ACC112 (cell line): ENCODE measurements at regions not wholly inside any gene's neighbourhood (a gene's known extent, or its start where the extent isn't known, plus 50 kb on each side); places are given as distances from the start of the nearest gene placed in this dataset.

Source experiments
- H2AFZ ChIP-seq: fragments of 200-600 bp; sonication (generic); one replicate; pipeline ENCODE4 v1.6.0; 2017; ENCODE audit warnings: antibody characterized with exemption, low read length; ENCODE audit not compliant: unreplicated experiment
- H3K27ac ChIP-seq: fragments of 200-600 bp; sonication (generic); 2 replicates; pipeline ENCODE4 v1.5.1; 2014; ENCODE audit warnings: low read depth, mild to moderate bottlenecking, antibody characterized with exemption, low read length, moderate library complexity
- H3K27me3 ChIP-seq: fragments of 200-600 bp; sonication (generic); 2 replicates; pipeline ENCODE4 v1.6.1; 2014; ENCODE audit warnings: mild to moderate bottlenecking, antibody characterized with exemption, low read length, moderate library complexity, mixed read lengths; ENCODE audit not compliant: insufficient read depth
- H3K36me3 ChIP-seq: fragments of 200-600 bp; sonication (generic); 2 replicates; pipeline ENCODE4 v1.6.1; 2016; ENCODE audit warnings: mild to moderate bottlenecking, antibody characterized with exemption, low read length, moderate library complexity, mixed read lengths; ENCODE audit not compliant: insufficient read depth
- H3K4me1 ChIP-seq: fragments of 200-600 bp; sonication (generic); one replicate; pipeline ENCODE4 v1.6.1; 2016; ENCODE audit warnings: low read length, mixed read lengths; ENCODE audit not compliant: insufficient read depth, unreplicated experiment, control insufficient read depth
- H3K4me3 ChIP-seq: fragments of 200-600 bp; sonication (generic); 2 replicates; pipeline ENCODE4 v1.5.1; 2014; ENCODE audit warnings: mild to moderate bottlenecking, low read depth, low read length
- H3K79me2 ChIP-seq: fragments of 200-600 bp; sonication (generic); one replicate; pipeline ENCODE4 v1.6.0; 2016; ENCODE audit warnings: low read length; ENCODE audit not compliant: control insufficient read depth, unreplicated experiment, insufficient read depth

- peaks cover 66% of the 10 kb centered on the region for H3K27me3 ChIP-seq
- no peak overlapping the region for H3K4me3 ChIP-seq
- H3K27ac ChIP-seq = no peak overlapping the region
- no peak overlapping the region for H2AFZ ChIP-seq
- H3K36me3 ChIP-seq = no peaks in the 10 kb centered on the region
- no peaks in the 10 kb centered on the region for H3K4me1 ChIP-seq
- H3K79me2 ChIP-seq = no peaks in the 10 kb centered on the region
These were observed 256.6 kb downstream of the RBFOX3 start for GRCh38 chr17:79354173-79354820.

GRCh38 chr17:79353548-79353947 is 257.3 kb downstream of the RBFOX3 start:
- Histone ChIP-seq H3K4me1 (no peaks in the 10 kb centered on the region), H3K27me3 (peaks cover 62% of the 10 kb centered on the region), H3K79me2 (no peaks in the 10 kb centered on the region), H2AFZ (no peak overlapping the region), H3K4me3 (no peak overlapping the region), H3K27ac (no peak overlapping the region), H3K36me3 (no peaks in the 10 kb centered on the region)

- Histone ChIP-seq H3K79me2 (no peaks in the 10 kb centered on the region), H3K27ac (no peak overlapping the region), H3K4me1 (no peaks in the 10 kb centered on the region), H2AFZ (no peak overlapping the region), H3K36me3 (no peaks in the 10 kb centered on the region), H3K4me3 (no peak overlapping the region), H3K27me3 (peaks cover 65% of the 10 kb centered on the region)
These were observed 257.8 kb downstream of the RBFOX3 start for GRCh38 chr17:79353016-79353415.

- no peaks in the 10 kb centered on the region for H3K79me2 ChIP-seq
- H3K4me3 ChIP-seq = no peak overlapping the region
- no peaks in the 10 kb centered on the region for H3K36me3 ChIP-seq
- H3K4me1 ChIP-seq = no peaks in the 10 kb centered on the region
- no peak overlapping the region for H2AFZ ChIP-seq
- H3K27me3 ChIP-seq = peaks cover 76% of the 10 kb centered on the region
- no peak overlapping the region for H3K27ac ChIP-seq
These were observed 260.3 kb downstream of the RBFOX3 start for GRCh38 chr17:79350533-79350932.

GRCh38 chr17:79349506-79350400 is 261.1 kb downstream of the RBFOX3 start:
- Histone ChIP-seq H3K4me1 (no peaks in the 10 kb centered on the region), H3K36me3 (no peaks in the 10 kb centered on the region), H3K4me3 (no peak overlapping the region), H3K27ac (no peak overlapping the region), H3K79me2 (no peaks in the 10 kb centered on the region), H2AFZ (no peak overlapping the region), H3K27me3 (peaks cover 76% of the 10 kb centered on the region)

- Histone ChIP-seq H3K4me1 (no peaks in the 10 kb centered on the region), H3K79me2 (no peaks in the 10 kb centered on the region), H3K27ac (no peak overlapping the region), H3K27me3 (peaks cover 67% of the 10 kb centered on the region), H3K4me3 (no peak overlapping the region), H3K36me3 (no peaks in the 10 kb centered on the region), H2AFZ (no peak overlapping the region)
These were observed 267.8 kb downstream of the ENGASE start for GRCh38 chr17:79342376-79342775.

- H2AFZ ChIP-seq = no peak overlapping the region
- H3K27ac ChIP-seq = no peak overlapping the region
- no peaks in the 10 kb centered on the region for H3K79me2 ChIP-seq
- H3K4me3 ChIP-seq = no peak overlapping the region
- H3K27me3 ChIP-seq = peaks cover 61% of the 10 kb centered on the region
- no peaks in the 10 kb centered on the region for H3K4me1 ChIP-seq
- no peaks in the 10 kb centered on the region for H3K36me3 ChIP-seq
These were observed 267.2 kb downstream of the ENGASE start for GRCh38 chr17:79341816-79342215.

GRCh38 chr17:79341222-79341780 is 266.7 kb downstream of the ENGASE start:
- H3K79me2 ChIP-seq = no peaks in the 10 kb centered on the region
- no peaks in the 10 kb centered on the region for H3K4me1 ChIP-seq
- no peak overlapping the region for H2AFZ ChIP-seq
- peaks cover 59% of the 10 kb centered on the region for H3K27me3 ChIP-seq
- no peak overlapping the region for H3K4me3 ChIP-seq
- H3K27ac ChIP-seq = no peak overlapping the region
- H3K36me3 ChIP-seq = no peaks in the 10 kb centered on the region

- no peaks in the 10 kb centered on the region for H3K79me2 ChIP-seq
- peaks cover 56% of the 10 kb centered on the region for H3K27me3 ChIP-seq
- no peaks in the 10 kb centered on the region for H3K36me3 ChIP-seq
- H3K27ac ChIP-seq = no peak overlapping the region
- no peak overlapping the region for H2AFZ ChIP-seq
- no peak overlapping the region for H3K4me3 ChIP-seq
- H3K4me1 ChIP-seq = no peaks in the 10 kb centered on the region
These were observed 266.0 kb downstream of the ENGASE start for GRCh38 chr17:79340333-79341221.

- no peak overlapping the region for H3K27ac ChIP-seq
- no peak overlapping the region for H2AFZ ChIP-seq
- no peaks in the 10 kb centered on the region for H3K79me2 ChIP-seq
- H3K4me3 ChIP-seq = no peak overlapping the region
- peaks cover 48% of the 10 kb centered on the region for H3K27me3 ChIP-seq
- no peaks in the 10 kb centered on the region for H3K36me3 ChIP-seq
- H3K4me1 ChIP-seq = no peaks in the 10 kb centered on the region
These were observed 264.7 kb downstream of the ENGASE start for GRCh38 chr17:79339321-79339720.
